H1 (cell line): ENCODE measurements at regions not wholly inside any gene's neighbourhood (a gene's known extent, or its start where the extent isn't known, plus 50 kb on each side); places are given as distances from the start of the nearest gene placed in this dataset.

ENCODE experiments used
- CHD1 ChIP-seq: IDR thresholded peaks from 2 replicates; pipeline ENCODE4 v1.6.1; 2012; ENCODE audit warnings: low read depth, low read length, improper control_type of control experiment
- CTBP2 ChIP-seq: IDR thresholded peaks from 2 replicates; pipeline ENCODE4 v1.7.0; 2011; ENCODE audit warnings: borderline replicate concordance, mild to moderate bottlenecking, moderate library complexity, mixed read lengths, low read length; ENCODE audit not compliant: insufficient read depth, insufficient read length
- CTCF ChIP-seq, 3 experiments: IDR thresholded peaks; 1 replicate in 2 of 3; 2 replicates in 1 of 3; pipeline versions ENCODE4 v1.5.1 to v1.6.1; 2011; ENCODE audit warnings: low read length in 3 of 3, mild to moderate bottlenecking in 3 of 3, inconsistent platforms in 2 of 3, low read depth in 1 of 3, moderate library complexity in 1 of 3; ENCODE audit not compliant: insufficient read depth in 1 of 3; ENCODE audit errors: control extremely low read depth in 1 of 3
- EGR1 ChIP-seq: IDR thresholded peaks from 2 replicates; pipeline ENCODE4 v1.6.1; 2011; ENCODE audit warnings: low read depth, low read length, borderline replicate concordance
- EP300 ChIP-seq, 2 experiments: IDR thresholded peaks; 1 replicate in 1 of 2; 2 replicates in 1 of 2; pipeline ENCODE4 v1.6.1; 2011 to 2012; ENCODE audit warnings: low read depth in 2 of 2, low read length in 2 of 2, mild to moderate bottlenecking in 2 of 2, borderline replicate concordance in 1 of 2, inconsistent platforms in 1 of 2, moderate library complexity in 1 of 2
- JUND ChIP-seq: IDR thresholded peaks from 2 replicates; pipeline ENCODE4 v1.6.1; 2011; ENCODE audit warnings: mild to moderate bottlenecking, improper control_type of control experiment, low read length
- TAF1 ChIP-seq: IDR thresholded peaks from 2 replicates; pipeline ENCODE4 v1.6.1; 2011; ENCODE audit warnings: mild to moderate bottlenecking, low read depth, low read length
- TCF12 ChIP-seq: IDR thresholded peaks from 2 replicates; pipeline ENCODE4 v1.6.1; 2011; ENCODE audit warnings: low read depth, mild to moderate bottlenecking, low read length

GRCh38 chr19:29111576-29111975 lies 101.4 kb downstream of the UQCRFS1 start:
- TF ChIP-seq EGR1 (no peak), TCF12 (no peak), TAF1 (no peak), CTCF (IDR thresholded peaks at IDR 0.05; ENCODE audit: control extremely low read depth in 1 of 3, insufficient read depth in 1 of 3, low read depth in 1 of 3, low read length in 3 of 3) (no peak), EP300 (IDR thresholded peaks at IDR 0.05; ENCODE audit: borderline replicate concordance in 1 of 2, low read depth in 2 of 2, low read length in 2 of 2) (no peak), JUND (no peak), CTBP2 (no peak), CHD1 (no peak)
